GM12873 (cell line): ENCODE measurements at regions not wholly inside any gene's neighbourhood (a gene's known extent, or its start where the extent isn't known, plus 50 kb on each side); places are given as distances from the start of the nearest gene placed in this dataset.

Experiments
- TF ChIP-seq, protein P1 (sequence below): IDR thresholded peaks from 2 replicates; pipeline ENCODE4 v1.5.1; 2012; ENCODE audit warnings: low read depth, mild to moderate bottlenecking, moderate library complexity, low read length, control low read depth; ENCODE audit not compliant: insufficient read depth; ENCODE audit errors: missing control alignments

DNA sequence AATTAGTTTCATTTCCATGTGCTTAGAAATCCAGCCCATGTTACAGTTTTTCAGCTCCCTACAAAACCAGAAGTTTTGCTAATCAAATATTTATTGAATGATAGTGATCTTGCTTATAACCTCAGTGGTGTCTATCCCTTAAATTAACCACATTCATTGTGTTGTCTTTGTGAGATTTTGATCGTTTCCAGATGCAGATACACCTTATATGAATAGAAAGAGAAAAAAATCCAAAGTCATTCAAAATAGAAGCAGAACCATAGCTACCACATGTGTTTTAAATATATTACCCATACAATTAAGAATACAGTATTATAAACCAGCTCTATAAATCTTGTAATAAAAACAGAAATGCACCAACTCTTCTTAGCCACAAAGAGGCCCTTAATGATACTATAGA lies 60.6 kb upstream of the RREB1 start:
- TF ChIP-seq, protein P1, sequence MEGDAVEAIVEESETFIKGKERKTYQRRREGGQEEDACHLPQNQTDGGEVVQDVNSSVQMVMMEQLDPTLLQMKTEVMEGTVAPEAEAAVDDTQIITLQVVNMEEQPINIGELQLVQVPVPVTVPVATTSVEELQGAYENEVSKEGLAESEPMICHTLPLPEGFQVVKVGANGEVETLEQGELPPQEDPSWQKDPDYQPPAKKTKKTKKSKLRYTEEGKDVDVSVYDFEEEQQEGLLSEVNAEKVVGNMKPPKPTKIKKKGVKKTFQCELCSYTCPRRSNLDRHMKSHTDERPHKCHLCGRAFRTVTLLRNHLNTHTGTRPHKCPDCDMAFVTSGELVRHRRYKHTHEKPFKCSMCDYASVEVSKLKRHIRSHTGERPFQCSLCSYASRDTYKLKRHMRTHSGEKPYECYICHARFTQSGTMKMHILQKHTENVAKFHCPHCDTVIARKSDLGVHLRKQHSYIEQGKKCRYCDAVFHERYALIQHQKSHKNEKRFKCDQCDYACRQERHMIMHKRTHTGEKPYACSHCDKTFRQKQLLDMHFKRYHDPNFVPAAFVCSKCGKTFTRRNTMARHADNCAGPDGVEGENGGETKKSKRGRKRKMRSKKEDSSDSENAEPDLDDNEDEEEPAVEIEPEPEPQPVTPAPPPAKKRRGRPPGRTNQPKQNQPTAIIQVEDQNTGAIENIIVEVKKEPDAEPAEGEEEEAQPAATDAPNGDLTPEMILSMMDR = no peak

DNA sequence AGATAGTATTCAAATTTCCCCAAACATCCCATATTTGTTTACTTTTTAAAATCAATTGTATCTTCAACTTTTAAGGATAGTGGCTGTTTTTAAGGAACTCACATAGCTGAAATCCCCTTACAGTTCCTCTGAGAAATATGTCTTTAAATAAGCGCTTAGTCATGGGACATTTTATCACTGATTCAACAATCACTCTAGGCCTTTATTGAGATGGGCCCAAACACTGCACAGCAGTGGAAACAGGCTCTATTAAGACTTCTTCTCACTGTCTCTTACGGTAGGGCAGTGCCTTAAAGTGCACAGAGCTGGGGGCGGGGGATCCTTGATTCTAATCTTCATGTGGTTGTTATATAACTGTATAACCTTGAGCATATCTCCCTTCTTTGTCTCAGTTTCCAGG lies 59.8 kb upstream of the RREB1 start:
- TF ChIP-seq, protein P1 = no peak

DNA sequence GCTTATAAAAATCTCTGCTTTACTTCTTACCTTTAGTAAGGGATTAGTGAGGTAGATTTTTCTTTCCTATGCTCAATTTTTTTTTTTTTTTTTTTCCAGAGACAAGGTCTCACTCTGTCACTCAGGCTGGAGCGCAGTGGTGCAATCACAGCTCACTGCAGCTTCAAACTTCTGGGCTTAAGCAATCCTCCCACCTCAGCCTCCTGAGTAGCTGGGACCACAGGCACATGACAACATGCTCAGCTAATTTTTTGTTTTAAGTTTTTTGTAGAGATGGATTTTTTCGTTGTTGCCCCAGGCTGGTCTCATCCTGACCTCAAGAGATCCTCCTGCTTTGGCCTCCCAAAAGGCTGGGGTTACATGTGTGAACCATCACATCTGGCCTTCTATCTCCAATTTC lies 58.9 kb upstream of the RREB1 start:
- TF ChIP-seq, protein P1 = no peak

DNA sequence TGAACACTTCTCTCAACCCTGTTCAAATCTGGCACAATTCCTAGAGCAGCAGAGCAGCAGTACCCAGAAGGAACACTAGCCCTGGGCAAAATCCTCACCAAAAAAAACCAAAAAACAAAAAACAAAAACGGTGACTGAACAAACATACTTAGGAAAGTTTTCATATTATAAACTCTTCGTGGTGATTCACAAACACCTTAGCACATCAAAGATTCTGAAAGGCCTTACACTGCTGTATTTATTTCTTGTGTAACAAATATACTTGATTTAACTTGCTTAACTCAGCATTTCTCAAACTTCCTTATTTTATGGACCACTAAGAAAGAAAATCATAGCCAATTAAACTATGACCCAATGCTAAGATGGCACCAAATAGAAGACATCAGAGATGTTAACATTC lies 57.8 kb upstream of the RREB1 start:
- TF ChIP-seq, protein P1 = no peak

DNA sequence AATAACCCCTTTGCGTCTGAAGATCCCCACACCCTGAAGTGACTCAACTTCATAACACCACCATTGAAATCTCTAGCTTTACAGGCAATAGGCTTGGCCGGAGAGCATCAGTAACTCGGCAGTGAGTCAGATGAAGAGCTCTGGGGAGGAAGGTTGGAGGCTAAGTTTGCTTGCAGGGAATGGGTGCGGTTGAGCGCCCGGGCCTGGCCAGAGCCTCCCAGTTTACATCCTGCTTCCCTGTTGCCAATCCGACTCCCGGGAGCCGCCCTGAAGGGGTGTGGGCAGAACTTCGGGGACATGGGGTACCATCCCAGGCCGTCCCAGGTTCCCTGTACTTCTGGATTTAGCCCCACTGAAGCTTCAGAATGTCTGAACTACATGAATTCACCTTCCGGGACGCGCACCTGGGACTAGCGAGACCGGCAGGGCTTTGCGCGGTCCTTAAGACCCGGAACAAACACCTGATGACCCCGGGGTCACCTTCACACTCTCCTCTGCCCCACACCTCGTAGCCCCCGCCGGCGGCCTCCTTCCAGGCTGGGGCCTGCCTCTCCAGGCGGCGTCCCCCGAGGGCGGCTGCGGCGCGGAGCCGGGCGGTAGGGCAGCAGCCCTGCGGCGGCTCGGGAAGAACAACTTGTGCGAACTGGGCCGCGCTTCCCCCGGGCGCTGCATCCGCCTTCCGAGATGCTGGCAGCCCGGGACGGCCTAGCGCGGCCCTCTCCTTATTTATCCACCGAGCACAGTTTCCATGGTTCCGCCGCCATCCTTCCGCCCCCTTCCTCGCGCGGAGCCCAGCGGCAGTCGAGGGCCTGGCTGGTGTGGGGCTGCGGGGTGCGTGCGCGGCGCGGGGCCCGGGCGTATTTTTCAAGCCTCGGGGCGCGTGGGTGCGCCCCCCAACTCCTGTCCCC lies 56.6 kb upstream of the RREB1 start:
- TF ChIP-seq, protein P1 = no peak

DNA sequence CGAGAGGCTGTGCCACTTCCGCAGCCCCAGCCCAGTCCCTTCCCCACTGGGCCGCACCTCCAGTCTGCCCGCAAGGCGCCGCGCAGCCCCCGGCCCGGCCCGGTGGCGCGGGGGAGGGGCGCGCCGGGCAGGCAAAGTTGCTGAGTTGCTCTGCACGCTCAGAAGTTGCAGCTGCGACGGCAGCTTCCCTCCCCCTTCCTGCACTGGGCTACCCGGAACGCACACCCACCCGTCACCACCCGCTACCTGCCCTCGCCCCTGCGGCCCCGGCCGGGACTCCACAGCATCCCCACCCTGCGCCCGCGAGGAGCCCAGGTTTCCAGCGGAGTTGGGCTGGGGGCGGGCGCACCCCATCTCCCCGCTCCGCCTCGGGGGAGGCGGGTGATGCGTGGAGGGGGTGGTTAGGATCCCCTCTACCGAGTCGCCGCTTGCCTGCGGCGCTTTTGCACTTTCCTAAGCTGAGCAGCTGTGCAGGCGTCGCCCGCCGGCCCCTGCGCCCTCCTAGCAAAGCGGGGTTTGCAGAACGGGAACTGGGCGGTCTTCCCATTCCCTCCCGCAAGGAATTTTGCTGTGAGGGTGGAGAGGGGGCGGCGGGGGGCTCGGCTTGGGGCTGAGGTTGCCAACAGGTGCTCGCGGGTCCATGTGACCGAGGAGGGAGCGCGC lies 55.9 kb upstream of the RREB1 start:
- TF ChIP-seq, protein P1 = no peak

DNA sequence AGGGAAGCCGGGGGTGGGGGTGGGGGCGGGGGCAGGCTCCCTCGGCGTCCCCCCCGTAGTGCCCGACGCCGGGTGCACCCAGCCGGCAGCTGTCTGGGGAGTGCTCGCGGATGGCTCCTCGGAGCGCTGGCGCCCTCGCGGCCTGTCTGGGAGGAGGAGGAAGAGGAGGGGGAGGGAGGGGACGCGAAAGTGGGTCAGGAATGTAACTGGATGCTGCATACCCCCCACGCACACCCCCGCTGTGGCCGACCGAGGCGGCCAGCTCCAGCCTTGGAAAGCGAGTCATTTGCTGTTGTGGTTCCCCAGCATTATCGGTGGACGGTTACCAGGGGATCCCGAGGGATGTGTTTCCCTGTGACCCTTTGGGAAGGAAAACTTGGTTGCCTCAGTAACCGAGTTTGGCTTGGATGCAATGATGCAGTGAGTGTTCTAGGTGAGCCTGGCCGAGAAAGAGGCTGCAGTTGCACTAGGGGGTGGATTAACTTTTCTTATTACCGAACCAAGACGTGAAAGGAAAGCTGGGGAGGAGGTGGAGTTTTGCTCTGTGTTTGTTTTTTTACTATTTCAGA lies 55.2 kb upstream of the RREB1 start:
- TF ChIP-seq, protein P1 = no peak
